ENCODE measurements at regions not wholly inside any gene's neighbourhood (a gene's known extent, or its start where the extent isn't known, plus 50 kb on each side); places are given as distances from the start of the nearest gene placed in this dataset.
"Not testable (repeated sequence)": the region's sequence is repeated elsewhere in the genome, so short reads cannot be mapped to it uniquely, and the experiment has no call there.

GRCh38 chr9:29394855-29395254, 1821.6 kb upstream of the C9orf72 start:
- no peak for DNase-seq (ENCODE audit: low spot score)

GRCh38 chr9:29397148-29397547, 1823.9 kb upstream of the C9orf72 start:
- DNase-seq (ENCODE audit: low spot score): no peak

GRCh38 chr9:29416204-29416603, 1842.9 kb upstream of the C9orf72 start:
- DNase-seq (ENCODE audit: low spot score): no peak

GRCh38 chr9:29422438-29422837, 1849.2 kb upstream of the C9orf72 start:
- no peak for DNase-seq (ENCODE audit: low spot score)

- DNase-seq (ENCODE audit: low spot score): no peak
Observed at GRCh38 chr9:29432191-29432590, 1858.9 kb upstream of the C9orf72 start.

GRCh38 chr9:29432656-29433055, 1859.4 kb upstream of the C9orf72 start:
- not testable (repeated sequence) for DNase-seq (ENCODE audit: low spot score)

- no peak for DNase-seq (ENCODE audit: low spot score)
Observed at GRCh38 chr9:29435368-29435767, 1862.1 kb upstream of the C9orf72 start.

GRCh38 chr9:29437526-29437925, 1864.2 kb upstream of the C9orf72 start:
- DNase-seq (ENCODE audit: low spot score): peak; percentile 46

- DNase-seq (ENCODE audit: low spot score): peak; percentile 46
Observed at GRCh38 chr9:29439961-29440360, 1866.7 kb upstream of the C9orf72 start.

- DNase-seq (ENCODE audit: low spot score): no peak
Observed at GRCh38 chr9:29440449-29440848, 1867.2 kb upstream of the C9orf72 start.

- DNase-seq (ENCODE audit: low spot score): no peak
Observed at GRCh38 chr9:29445751-29446150, 1872.5 kb upstream of the C9orf72 start.

GRCh38 chr9:29449306-29449705, 1876.0 kb upstream of the C9orf72 start:
- no peak for DNase-seq (ENCODE audit: low spot score)

GRCh38 chr9:29450343-29450875, 1877.1 kb upstream of the C9orf72 start:
- DNase-seq (ENCODE audit: low spot score): not testable (repeated sequence)

GRCh38 chr9:29456940-29457339, 1883.7 kb upstream of the C9orf72 start:
- DNase-seq (ENCODE audit: low spot score): peak; percentile 12

- DNase-seq (ENCODE audit: low spot score): no peak
Observed at GRCh38 chr9:29475471-29475870, 1902.2 kb upstream of the C9orf72 start.

- DNase-seq (ENCODE audit: low spot score): no peak
Observed at GRCh38 chr9:29511680-29512079, 1938.4 kb upstream of the C9orf72 start.

GRCh38 chr9:29514336-29514735, 1941.1 kb upstream of the C9orf72 start:
- DNase-seq (ENCODE audit: low spot score): no peak

GRCh38 chr9:29514862-29515261, 1941.6 kb upstream of the C9orf72 start:
- no peak for DNase-seq (ENCODE audit: low spot score)

- no peak for DNase-seq (ENCODE audit: low spot score)
Observed at GRCh38 chr9:29548436-29548835, 1975.2 kb upstream of the C9orf72 start.

- no peak for DNase-seq (ENCODE audit: low spot score)
Observed at GRCh38 chr9:29555502-29555901, 1982.2 kb upstream of the C9orf72 start.

- peak; percentile 63 for DNase-seq (ENCODE audit: low spot score)
Observed at GRCh38 chr9:29556317-29556716, 1983.0 kb upstream of the C9orf72 start.

GRCh38 chr9:29556746-29557145, 1983.5 kb upstream of the C9orf72 start:
- no peak for DNase-seq (ENCODE audit: low spot score)

- DNase-seq (ENCODE audit: low spot score): peak; percentile 4
Observed at GRCh38 chr9:29564564-29564963, 1991.3 kb upstream of the C9orf72 start.

GRCh38 chr9:29575219-29575618, 2001.9 kb upstream of the C9orf72 start:
- no peak for DNase-seq (ENCODE audit: low spot score)

- no peak for DNase-seq (ENCODE audit: low spot score)
Observed at GRCh38 chr9:29588361-29588760, 2015.1 kb upstream of the C9orf72 start.
